Activated CD4-positive, CD25-positive, alpha-beta regulatory T cell treated with anti-CD3 and anti-CD28 coated beads, Interleukin-2, amount 50 U/mL, for 24 hours (primary cell): ENCODE measurements at regions not wholly inside any gene's neighbourhood (a gene's known extent, or its start where the extent isn't known, plus 50 kb on each side); places are given as distances from the start of the nearest gene placed in this dataset.
"Not testable (repeated sequence)": the region's sequence is repeated elsewhere in the genome, so short reads cannot be mapped to it uniquely, and the experiment has no call there.

Experiments
- ATAC-seq, 2 donors: fragments of 150-1000 bp; cut with Tn5 transposase; one replicate each; pipeline ENCODE4 v1.10.0; 2021; ENCODE audit warnings: mild to moderate bottlenecking in 1 of 2, moderate library complexity in 1 of 2

GRCh38 chr21:35737899-35738346 lies 322.4 kb downstream of the SETD4 start:
- ATAC-seq, result no peak

GRCh38 chr21:35737449-35737848 lies 322.9 kb downstream of the SETD4 start:
- no peak for ATAC-seq

GRCh38 chr21:35732788-35733187 lies 327.5 kb downstream of the SETD4 start:
- ATAC-seq, result no peak

- ATAC-seq, result no peak
These were observed 330.0 kb downstream of the SETD4 start for GRCh38 chr21:35730325-35730724.

- no peak for ATAC-seq
These were observed 332.5 kb downstream of the SETD4 start for GRCh38 chr21:35727830-35728229.

- no peak for ATAC-seq
These were observed 336.2 kb downstream of the SETD4 start for GRCh38 chr21:35724156-35724555.

GRCh38 chr21:35721701-35722100 lies 338.6 kb downstream of the SETD4 start:
- no peak for ATAC-seq

GRCh38 chr21:35720208-35720731 lies 340.1 kb downstream of the SETD4 start:
- ATAC-seq, result no peak

- ATAC-seq, result no peak
These were observed 341.2 kb downstream of the SETD4 start for GRCh38 chr21:35719080-35719479.

GRCh38 chr21:35716876-35717565 lies 343.3 kb downstream of the SETD4 start:
- ATAC-seq, result no peak

GRCh38 chr21:35713914-35714313 lies 346.4 kb downstream of the SETD4 start:
- ATAC-seq, result no peak

GRCh38 chr21:35711661-35712060 lies 348.7 kb downstream of the SETD4 start:
- ATAC-seq, result no peak

GRCh38 chr21:35711213-35711612 lies 349.1 kb downstream of the SETD4 start:
- ATAC-seq, result no peak

- not testable (repeated sequence) for ATAC-seq
These were observed 350.3 kb downstream of the SETD4 start for GRCh38 chr21:35709990-35710389.

GRCh38 chr21:35705888-35706287 lies 354.4 kb downstream of the SETD4 start:
- ATAC-seq, result no peak

GRCh38 chr21:35705237-35705887 lies 355.0 kb downstream of the SETD4 start:
- no peak for ATAC-seq

- no peak for ATAC-seq
These were observed 356.6 kb downstream of the SETD4 start for GRCh38 chr21:35703704-35704103.

GRCh38 chr21:35699361-35699760 lies 361.0 kb downstream of the SETD4 start:
- no peak for ATAC-seq

GRCh38 chr21:35697321-35697808 lies 363.0 kb downstream of the SETD4 start:
- ATAC-seq, result no peak

- ATAC-seq, result no peak
These were observed 363.7 kb downstream of the SETD4 start for GRCh38 chr21:35696644-35697043.

- no peak for ATAC-seq
These were observed 368.0 kb downstream of the SETD4 start for GRCh38 chr21:35692311-35692710.

GRCh38 chr21:35690436-35690835 lies 369.9 kb downstream of the SETD4 start:
- no peak for ATAC-seq

- ATAC-seq, result no peak
These were observed 374.2 kb downstream of the SETD4 start for GRCh38 chr21:35686156-35686555.

GRCh38 chr21:35683664-35684304 lies 376.5 kb downstream of the SETD4 start:
- no peak for ATAC-seq
